Gastrocnemius medialis (tissue), 4 donors: ENCODE measurements at regions not wholly inside any gene's neighbourhood (a gene's known extent, or its start where the extent isn't known, plus 50 kb on each side); places are given as distances from the start of the nearest gene placed in this dataset.

Experiments
- POLR2A ChIP-seq, 2 donors: fragments of 450-650 bp; IDR thresholded peaks; one replicate each; pipeline ENCODE4 v1.6.1; 2017; ENCODE audit warnings: antibody characterized with exemption in 2 of 2, mild to moderate bottlenecking in 2 of 2, moderate library complexity in 2 of 2
- TF ChIP-seq, protein P1 (sequence below), 5 experiments: fragments of 450-650 bp in 3 of 5; fragments of 200-600 bp in 2 of 5; sonication (generic) in 2 of 5; IDR thresholded peaks in 4 of 5; conservative IDR thresholded peaks in 1 of 5; 1 replicate in 4 of 5; 2 replicates in 1 of 5; pipeline ENCODE4 v1.5.1; 2016 to 2019; ENCODE audit warnings: antibody characterized with exemption in 5 of 5, mild to moderate bottlenecking in 3 of 5, moderate library complexity in 3 of 5

DNA sequence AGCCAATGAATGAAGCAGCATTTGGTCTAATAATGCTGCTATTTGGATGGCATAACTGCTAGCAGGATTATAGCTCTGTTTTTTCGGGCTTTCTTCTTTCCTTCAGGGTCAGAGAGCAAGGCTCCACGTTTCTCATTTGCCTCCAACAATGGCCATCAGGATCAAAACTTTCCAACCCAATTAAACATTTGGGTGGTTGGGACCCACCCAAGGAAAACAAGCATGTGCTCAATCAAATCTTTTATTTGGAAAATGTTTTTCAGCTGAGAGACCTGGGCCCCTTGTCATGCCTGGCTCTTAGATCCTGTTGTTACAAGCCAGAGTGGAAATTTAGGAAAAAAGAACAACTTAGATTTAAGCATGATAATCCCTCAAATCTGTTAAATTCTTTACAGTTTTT is 373.1 kb upstream of the USP24 start:
- TF ChIP-seq, protein P1, sequence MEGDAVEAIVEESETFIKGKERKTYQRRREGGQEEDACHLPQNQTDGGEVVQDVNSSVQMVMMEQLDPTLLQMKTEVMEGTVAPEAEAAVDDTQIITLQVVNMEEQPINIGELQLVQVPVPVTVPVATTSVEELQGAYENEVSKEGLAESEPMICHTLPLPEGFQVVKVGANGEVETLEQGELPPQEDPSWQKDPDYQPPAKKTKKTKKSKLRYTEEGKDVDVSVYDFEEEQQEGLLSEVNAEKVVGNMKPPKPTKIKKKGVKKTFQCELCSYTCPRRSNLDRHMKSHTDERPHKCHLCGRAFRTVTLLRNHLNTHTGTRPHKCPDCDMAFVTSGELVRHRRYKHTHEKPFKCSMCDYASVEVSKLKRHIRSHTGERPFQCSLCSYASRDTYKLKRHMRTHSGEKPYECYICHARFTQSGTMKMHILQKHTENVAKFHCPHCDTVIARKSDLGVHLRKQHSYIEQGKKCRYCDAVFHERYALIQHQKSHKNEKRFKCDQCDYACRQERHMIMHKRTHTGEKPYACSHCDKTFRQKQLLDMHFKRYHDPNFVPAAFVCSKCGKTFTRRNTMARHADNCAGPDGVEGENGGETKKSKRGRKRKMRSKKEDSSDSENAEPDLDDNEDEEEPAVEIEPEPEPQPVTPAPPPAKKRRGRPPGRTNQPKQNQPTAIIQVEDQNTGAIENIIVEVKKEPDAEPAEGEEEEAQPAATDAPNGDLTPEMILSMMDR (IDR thresholded peaks at IDR 0.05 in 4 of 5, conservative IDR thresholded peaks at IDR 0.05 in 1 of 5), result no peak
- TF ChIP-seq POLR2A (IDR thresholded peaks at IDR 0.05), result no peak
